Mesendoderm (in vitro differentiated cells): ENCODE measurements at regions not wholly inside any gene's neighbourhood (a gene's known extent, or its start where the extent isn't known, plus 50 kb on each side); places are given as distances from the start of the nearest gene placed in this dataset.
A peak's percentile ranks its signal among the peaks of the same experiment; 100 is the strongest.

Experiments
- DNase-seq: peaks from one replicate; pipeline ENCODE4 v3.0.0; 2013
- H2AK5ac ChIP-seq: 2 replicates; pipeline ENCODE4 v1.6.1; 2013; ENCODE audit warnings: low read length, inconsistent platforms
- H2BK120ac ChIP-seq: 2 replicates; pipeline ENCODE4 v1.6.1; 2013; ENCODE audit warnings: low read depth, mild to moderate bottlenecking, low read length, moderate library complexity, mixed read lengths
- H2BK15ac ChIP-seq: replicated peaks from 2 replicates; pipeline ENCODE4 v1.6.1; 2013; ENCODE audit warnings: low read depth, mild to moderate bottlenecking, moderate library complexity
- H2BK5ac ChIP-seq: 2 replicates; pipeline ENCODE4 v1.6.1; 2013; ENCODE audit warnings: low read length, inconsistent platforms
- H3K18ac ChIP-seq: 2 replicates; pipeline ENCODE4 v1.6.1; 2013; ENCODE audit warnings: mild to moderate bottlenecking, low read length, mixed read lengths
- H3K23ac ChIP-seq: one replicate; pipeline ENCODE4 v1.6.1; 2013; ENCODE audit warnings: low read length
- H3K27ac ChIP-seq: 2 replicates; pipeline ENCODE4 v1.5.1; 2013; ENCODE audit warnings: low read depth, mild to moderate bottlenecking, inconsistent platforms, low read length, moderate library complexity
- H3K27me3 ChIP-seq: 2 replicates; pipeline ENCODE4 v1.6.1; 2013; ENCODE audit warnings: low read length, control low read depth, mild to moderate bottlenecking, inconsistent platforms; ENCODE audit not compliant: insufficient read depth, poor library complexity
- H3K36me3 ChIP-seq: 2 replicates; pipeline ENCODE4 v1.6.1; 2013; ENCODE audit warnings: low read length, inconsistent platforms; ENCODE audit not compliant: control insufficient read depth, insufficient read depth
- H3K4ac ChIP-seq: one replicate; pipeline ENCODE4 v1.6.1; 2013; ENCODE audit warnings: low read depth, mild to moderate bottlenecking, low read length, moderate library complexity
- H3K4me1 ChIP-seq: 2 replicates; pipeline ENCODE4 v1.6.1; 2013; ENCODE audit warnings: low read depth, low read length, inconsistent platforms; ENCODE audit not compliant: control insufficient read depth
- H3K4me2 ChIP-seq: 2 replicates; pipeline ENCODE4 v1.6.1; 2013; ENCODE audit warnings: low read length
- H3K4me3 ChIP-seq: 2 replicates; pipeline ENCODE4 v1.5.1; 2013; ENCODE audit warnings: mild to moderate bottlenecking, low read length
- H3K56ac ChIP-seq: one replicate; pipeline ENCODE4 v1.6.1; 2013; ENCODE audit warnings: low read length
- H3K79me1 ChIP-seq: 2 replicates; pipeline ENCODE4 v1.6.1; 2013; ENCODE audit warnings: low read length, inconsistent platforms
- H3K79me2 ChIP-seq: 2 replicates; pipeline ENCODE4 v1.6.1; 2013; ENCODE audit warnings: mild to moderate bottlenecking, low read length; ENCODE audit not compliant: control insufficient read depth, insufficient read depth
- H3K9ac ChIP-seq: 2 replicates; pipeline ENCODE4 v1.6.1; 2013; ENCODE audit warnings: low read length, inconsistent platforms
- H4K5ac ChIP-seq: one replicate; pipeline ENCODE4 v1.6.1; 2013; ENCODE audit warnings: low read length
- H4K8ac ChIP-seq: one replicate; pipeline ENCODE4 v1.6.1; 2013; ENCODE audit warnings: low read depth, mild to moderate bottlenecking, control low read depth, low read length, moderate library complexity
- WGBS: extraction: QIAGEN DNeasy Blood & Tissue Kit; methylation state at CpG from one replicate; pipeline ENCODE4 v1.1.7; 2013; ENCODE audit warnings: low lambda C conversion rate, missing lambda C conversion rate; ENCODE audit not compliant: insufficient coverage; ENCODE audit errors: extremely low coverage; 5-methylcytosine and 5-hydroxymethylcytosine counted together

GRCh38 chr13:106284358-106284757, 251.1 kb downstream of the EFNB2 start:
- no peak overlapping the region for H3K4ac ChIP-seq

GRCh38 chr13:106281426-106281825, 254.0 kb downstream of the EFNB2 start:
- H3K18ac ChIP-seq: no peak overlapping the region
- no peaks in the 10 kb centered on the region for H3K27me3 ChIP-seq
- no peak overlapping the region for H2BK15ac ChIP-seq
- H3K27ac ChIP-seq: no peak overlapping the region
- no CpG with 5 or more reads among the region's 9 CpGs for WGBS
- H3K4ac ChIP-seq: no peak overlapping the region
- no peak overlapping the region for H3K23ac ChIP-seq
- H3K56ac ChIP-seq: no peak overlapping the region
- H3K4me2 ChIP-seq: no peak overlapping the region
- H3K4me1 ChIP-seq: peaks cover 2% of the 10 kb centered on the region
- no peak overlapping the region for H3K4me3 ChIP-seq
- H4K8ac ChIP-seq: no peak overlapping the region
- DNase-seq: peak; percentile 70
- no peaks in the 10 kb centered on the region for H3K79me2 ChIP-seq
- H3K9ac ChIP-seq: no peak overlapping the region
- no peaks in the 10 kb centered on the region for H3K36me3 ChIP-seq
- H3K79me1 ChIP-seq: no peaks in the 10 kb centered on the region
- H2AK5ac ChIP-seq: no peak overlapping the region
- H2BK5ac ChIP-seq: no peak overlapping the region
- H4K5ac ChIP-seq: no peak overlapping the region
- H2BK120ac ChIP-seq: no peak overlapping the region

More at GRCh38 chr13:106284358-106284757, 251.1 kb downstream of the EFNB2 start:
- H3K4me1 ChIP-seq: no peaks in the 10 kb centered on the region
- H4K8ac ChIP-seq: no peak overlapping the region
- no peak overlapping the region for H3K27ac ChIP-seq
- H3K56ac ChIP-seq: no peak overlapping the region
- H3K9ac ChIP-seq: no peak overlapping the region
- WGBS: no CpG with 5 or more reads among the region's 2 CpGs
- H2BK15ac ChIP-seq: no peak overlapping the region
- no peak overlapping the region for H3K4me2 ChIP-seq
- no peak for DNase-seq
- H2BK120ac ChIP-seq: no peak overlapping the region
- H3K79me2 ChIP-seq: no peaks in the 10 kb centered on the region
- H2BK5ac ChIP-seq: no peak overlapping the region
- H4K5ac ChIP-seq: no peak overlapping the region
- H3K36me3 ChIP-seq: no peaks in the 10 kb centered on the region
- H3K27me3 ChIP-seq: no peaks in the 10 kb centered on the region
- no peak overlapping the region for H3K23ac ChIP-seq
- H3K18ac ChIP-seq: no peak overlapping the region
- H2AK5ac ChIP-seq: no peak overlapping the region
- H3K4me3 ChIP-seq: no peak overlapping the region
- H3K79me1 ChIP-seq: no peaks in the 10 kb centered on the region

GRCh38 chr13:106277484-106278154, 257.8 kb downstream of the EFNB2 start:
- H2BK15ac ChIP-seq: no peak overlapping the region
- H3K56ac ChIP-seq: no peak overlapping the region
- no peak overlapping the region for H3K4me3 ChIP-seq
- H4K8ac ChIP-seq: no peak overlapping the region
- H3K36me3 ChIP-seq: no peaks in the 10 kb centered on the region
- no peak overlapping the region for H3K4me2 ChIP-seq
- peaks cover 2% of the 10 kb centered on the region for H3K4me1 ChIP-seq
- H2AK5ac ChIP-seq: no peak overlapping the region
- no peaks in the 10 kb centered on the region for H3K79me2 ChIP-seq
- H3K23ac ChIP-seq: no peak overlapping the region
- H2BK5ac ChIP-seq: no peak overlapping the region
- no peaks in the 10 kb centered on the region for H3K79me1 ChIP-seq
- no peak overlapping the region for H3K27ac ChIP-seq
- no peak overlapping the region for H3K18ac ChIP-seq
- H3K9ac ChIP-seq: no peak overlapping the region
- no peak overlapping the region for H4K5ac ChIP-seq
- H3K27me3 ChIP-seq: no peaks in the 10 kb centered on the region
- no peak overlapping the region for H2BK120ac ChIP-seq
- WGBS: no CpG with 5 or more reads among the region's 10 CpGs
- peak; percentile 7 for DNase-seq
- H3K4ac ChIP-seq: no peak overlapping the region

- Histone ChIP-seq H3K27me3 (no peaks in the 10 kb centered on the region), H3K4me2 (no peak overlapping the region), H3K23ac (no peak overlapping the region), H2AK5ac (no peak overlapping the region), H3K18ac (no peak overlapping the region), H3K4me3 (no peak overlapping the region), H3K36me3 (no peaks in the 10 kb centered on the region), H4K8ac (no peak overlapping the region), H2BK120ac (no peak overlapping the region), H3K9ac (no peak overlapping the region), H2BK5ac (no peak overlapping the region), H3K79me1 (no peaks in the 10 kb centered on the region), H4K5ac (no peak overlapping the region), H3K4ac (no peak overlapping the region), H3K56ac (no peak overlapping the region), H3K27ac (no peak overlapping the region), H3K4me1 (peaks cover 2% of the 10 kb centered on the region), H3K79me2 (no peaks in the 10 kb centered on the region), H2BK15ac (no peak overlapping the region)
- no CpG with 5 or more reads among the region's 4 CpGs for WGBS
- no peak for DNase-seq
Measured at GRCh38 chr13:106276876-106277275, 258.6 kb downstream of the EFNB2 start.

GRCh38 chr13:106275446-106276032, 259.9 kb downstream of the EFNB2 start:
- no peaks in the 10 kb centered on the region for H3K79me1 ChIP-seq
- H3K18ac ChIP-seq: no peak overlapping the region
- no peak overlapping the region for H2AK5ac ChIP-seq
- H3K27me3 ChIP-seq: no peaks in the 10 kb centered on the region
- no peak overlapping the region for H3K27ac ChIP-seq
- H4K8ac ChIP-seq: no peak overlapping the region
- no peak overlapping the region for H4K5ac ChIP-seq
- H3K4me3 ChIP-seq: no peak overlapping the region
- H2BK120ac ChIP-seq: no peak overlapping the region
- no peak overlapping the region for H3K23ac ChIP-seq
- no peak for DNase-seq
- no peak overlapping the region for H3K9ac ChIP-seq
- H2BK5ac ChIP-seq: no peak overlapping the region
- no peak overlapping the region for H3K4me2 ChIP-seq
- peaks cover 2% of the 10 kb centered on the region for H3K4me1 ChIP-seq
- no peaks in the 10 kb centered on the region for H3K36me3 ChIP-seq
- H3K4ac ChIP-seq: no peak overlapping the region
- H3K56ac ChIP-seq: no peak overlapping the region
- H2BK15ac ChIP-seq: no peak overlapping the region
- no peaks in the 10 kb centered on the region for H3K79me2 ChIP-seq
- no CpG with 5 or more reads among the region's 4 CpGs for WGBS
